GM18861 (cell line): ENCODE measurements at regions not wholly inside any gene's neighbourhood (a gene's known extent, or its start where the extent isn't known, plus 50 kb on each side); places are given as distances from the start of the nearest gene placed in this dataset.

Experiments
- ATAC-seq: cut with Tn5 transposase; IDR thresholded peaks from one replicate; pipeline ENCODE4 v1.9.1; 2021; ENCODE audit not compliant: unreplicated experiment

DNA sequence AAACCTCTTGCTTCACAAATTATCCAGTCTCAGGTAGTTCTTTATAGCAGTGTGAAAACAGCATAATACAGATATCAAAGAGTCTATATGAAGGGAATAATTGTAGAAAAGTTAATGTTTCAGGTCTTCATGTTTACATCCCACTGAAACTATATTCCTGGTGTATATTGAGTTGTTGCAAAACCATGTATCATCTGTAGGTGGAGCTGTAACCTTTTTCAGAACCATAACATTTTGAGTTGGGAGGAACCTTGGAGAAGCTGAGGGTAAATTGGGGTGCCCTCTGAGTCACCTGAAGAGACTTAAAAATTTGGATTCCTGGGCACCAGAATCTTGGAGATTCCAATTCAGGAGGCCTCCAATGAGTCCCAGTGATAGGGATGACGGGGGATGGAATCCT is 51.9 kb upstream of the TAPT1 start:
- no peak for ATAC-seq
